ENCODE measurements at regions not wholly inside any gene's neighbourhood (a gene's known extent, or its start where the extent isn't known, plus 50 kb on each side); places are given as distances from the start of the nearest gene placed in this dataset.
"Not testable (repeated sequence)": the region's sequence is repeated elsewhere in the genome, so short reads cannot be mapped to it uniquely, and the experiment has no call there.

GRCh38 chr18:55694291-55694690, 106.3 kb upstream of the TCF4 start:
- no peak for DNase-seq

DNA sequence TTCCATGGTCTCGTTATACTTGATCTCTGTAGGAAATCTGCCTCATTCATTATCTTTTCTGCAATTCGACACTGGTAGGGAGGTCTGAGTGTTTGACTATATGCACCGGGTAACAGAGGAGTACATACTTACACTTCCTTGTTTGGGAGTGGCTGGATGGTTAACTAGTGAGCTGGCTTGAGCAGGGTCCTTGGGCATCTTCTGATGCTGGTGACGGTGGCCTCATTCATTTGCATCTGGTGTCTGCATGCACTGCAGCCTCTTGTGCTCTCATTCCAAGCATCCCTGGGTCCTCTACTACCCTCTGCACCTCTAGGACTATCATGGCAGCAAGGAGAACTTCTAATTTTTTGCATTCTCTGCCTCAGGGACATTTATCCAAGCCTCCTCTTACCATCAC, 100.0 kb upstream of the TCF4 start:
- DNase-seq: no peak

GRCh38 chr18:55687106-55687505, 99.1 kb upstream of the TCF4 start:
- no peak for DNase-seq

GRCh38 chr18:55685638-55686037, 97.6 kb upstream of the TCF4 start:
- no peak for DNase-seq

DNA sequence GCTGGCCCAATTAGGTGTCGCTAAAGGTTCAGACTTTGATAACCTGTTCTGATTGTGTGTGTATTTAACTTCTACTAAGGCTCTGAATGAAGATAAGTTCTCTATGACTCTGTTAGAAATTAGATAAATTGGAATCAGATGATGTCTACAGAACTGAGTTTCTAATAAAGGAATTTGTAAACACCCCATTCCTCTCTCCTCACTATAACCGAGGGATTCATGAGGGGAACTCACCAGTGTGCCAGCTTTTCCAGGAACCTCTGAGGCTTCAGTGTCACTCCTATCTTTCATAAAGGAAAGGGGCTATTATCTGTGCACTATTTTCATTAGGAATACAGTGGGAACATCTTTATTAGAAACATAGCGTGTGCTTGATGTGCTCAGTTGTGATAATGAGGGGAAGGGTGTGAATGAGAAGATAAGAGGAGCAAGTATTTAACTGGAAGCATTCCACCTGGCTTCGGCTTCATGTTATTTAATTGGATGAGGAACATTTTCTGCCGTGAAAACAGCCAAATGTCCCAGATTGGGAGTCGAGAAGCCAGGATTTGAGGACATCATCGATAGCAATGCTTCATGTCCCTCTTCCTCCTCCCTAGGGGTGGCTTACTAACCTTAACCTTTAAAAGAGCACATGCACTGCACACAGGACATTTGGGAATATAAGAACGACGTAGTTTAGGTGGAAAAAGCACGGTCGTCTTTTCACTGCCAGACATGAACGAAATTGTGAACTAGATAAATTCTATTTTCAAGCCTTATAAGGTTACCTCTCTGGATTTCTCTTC, 84.8 kb upstream of the TCF4 start:
- no peak for DNase-seq

DNA sequence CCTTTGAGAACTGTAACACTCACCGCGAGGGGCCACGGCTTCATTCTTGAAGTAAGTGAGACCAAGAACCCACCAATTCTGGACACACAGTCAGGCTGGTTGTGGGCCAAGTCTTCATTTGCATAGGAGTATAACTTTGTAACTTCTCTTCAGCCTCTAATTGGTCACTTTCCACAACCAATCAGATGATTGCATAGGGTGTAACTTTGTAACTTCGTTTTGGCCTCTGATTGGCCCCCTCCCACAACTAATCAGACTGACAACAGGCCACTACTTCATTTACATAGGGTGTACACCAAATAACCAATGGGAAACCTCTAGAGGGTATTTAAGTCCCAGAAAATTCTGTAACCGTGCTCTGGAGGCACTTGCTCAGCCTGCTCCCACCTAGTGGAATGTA, 77.5 kb upstream of the TCF4 start:
- no peak for DNase-seq

GRCh38 chr18:55664758-55665400, 76.9 kb upstream of the TCF4 start:
- DNase-seq: not testable (repeated sequence)

GRCh38 chr18:55663891-55664290, 75.9 kb upstream of the TCF4 start:
- no peak for DNase-seq

- DNase-seq: no peak
Observed at GRCh38 chr18:55658598-55658997, 70.6 kb upstream of the TCF4 start.

DNA sequence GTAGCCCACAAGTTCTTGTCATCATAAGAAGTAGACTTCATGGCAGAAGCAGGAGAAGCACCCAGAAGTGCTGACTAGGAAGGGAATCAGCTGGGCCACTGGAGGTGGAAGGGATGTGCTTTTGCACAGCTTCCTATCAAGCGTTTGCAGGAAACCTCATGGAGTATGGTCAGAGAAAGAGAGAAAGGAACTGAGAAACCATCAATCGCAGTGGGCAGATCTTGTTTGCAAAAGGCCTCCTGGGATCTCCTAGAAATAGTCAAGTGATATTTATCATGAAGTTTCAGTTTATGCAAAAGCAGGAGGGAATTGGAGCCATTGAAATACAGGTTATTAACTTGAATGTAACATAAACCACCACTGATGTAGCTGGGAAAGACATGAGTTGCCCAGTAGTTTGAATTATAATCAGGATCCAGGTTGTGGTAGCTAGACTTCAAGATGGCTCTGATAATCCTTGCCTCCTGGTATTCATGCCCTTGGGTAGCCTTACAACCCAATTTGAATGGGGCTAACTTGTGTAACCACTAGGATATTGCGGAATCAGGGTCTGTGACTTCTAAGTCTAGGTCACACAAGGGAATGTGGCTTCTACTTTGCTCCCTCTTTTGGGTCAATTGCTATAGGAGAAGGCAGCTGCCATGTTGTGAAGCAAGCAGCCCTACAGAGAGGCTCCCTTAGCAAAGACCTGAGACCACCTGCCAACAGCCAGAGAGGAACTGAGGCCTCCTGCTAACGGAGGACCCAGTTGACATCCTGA, 69.8 kb upstream of the TCF4 start:
- no peak for DNase-seq

DNA sequence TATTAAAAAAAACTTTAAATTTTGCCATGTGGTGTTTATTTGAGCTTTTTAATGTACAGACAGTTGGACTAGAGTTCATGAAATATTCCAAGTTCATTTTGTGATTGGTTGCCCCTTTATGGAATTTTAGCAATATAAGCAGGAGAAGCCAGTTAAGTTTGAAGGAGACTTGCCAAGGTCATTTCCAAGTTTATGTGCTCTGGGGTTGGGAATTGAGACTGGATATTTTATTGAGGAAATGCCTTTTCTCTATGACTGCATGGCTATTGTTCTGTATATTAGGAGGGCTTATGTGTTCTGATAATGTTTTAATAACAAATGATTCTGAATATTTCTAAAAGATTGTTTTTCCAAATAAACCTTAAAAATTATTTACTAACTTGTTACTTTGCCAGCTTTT, 67.0 kb upstream of the TCF4 start:
- DNase-seq: no peak

DNA sequence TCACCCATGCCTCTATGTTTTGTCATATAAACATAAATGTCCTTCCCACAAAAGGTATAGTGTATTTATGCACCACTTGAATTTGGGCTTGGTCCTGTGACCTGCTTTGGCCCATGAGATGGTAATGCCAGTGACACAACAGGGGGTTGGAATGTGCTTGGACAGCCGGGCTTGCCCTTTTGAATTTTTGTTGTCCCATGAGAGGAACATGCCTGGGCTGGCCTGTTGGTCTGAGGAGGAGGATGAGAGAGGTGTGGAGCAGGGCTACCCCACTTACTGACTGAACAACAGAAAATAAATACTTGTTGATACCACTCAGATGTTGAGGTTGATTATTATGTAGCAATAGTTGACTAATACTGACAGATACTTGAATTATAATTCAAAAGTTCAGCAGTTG, 63.2 kb upstream of the TCF4 start:
- DNase-seq: no peak

- DNase-seq: no peak
Observed at GRCh38 chr18:55650363-55650870, 62.4 kb upstream of the TCF4 start.

- DNase-seq: no peak
Observed at GRCh38 chr18:55647331-55647730, 59.3 kb upstream of the TCF4 start.

DNA sequence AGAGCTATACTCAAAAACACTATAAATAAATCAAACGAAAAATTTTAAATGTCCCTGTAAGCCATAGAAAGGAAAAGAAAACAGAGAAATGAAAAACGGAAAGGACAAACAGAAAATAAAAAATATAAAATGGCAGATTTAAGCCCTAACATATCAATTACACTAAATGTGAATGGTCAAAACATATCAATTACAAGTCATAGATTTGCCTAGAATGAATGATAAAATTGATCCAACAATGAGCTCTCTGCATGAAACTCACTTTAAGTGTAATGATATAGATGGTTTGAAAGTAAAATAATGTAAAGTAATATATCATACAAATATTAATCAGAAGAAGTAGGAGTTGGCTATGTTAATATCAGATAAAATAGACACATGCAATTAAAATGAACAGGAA, 54.2 kb upstream of the TCF4 start:
- no peak for DNase-seq

- no peak for DNase-seq
Observed at GRCh38 chr18:55641486-55641885, 53.5 kb upstream of the TCF4 start.
